DOHH2 (cell line): ENCODE measurements at regions not wholly inside any gene's neighbourhood (a gene's known extent, or its start where the extent isn't known, plus 50 kb on each side); places are given as distances from the start of the nearest gene placed in this dataset.
"Not testable (repeated sequence)": the region's sequence is repeated elsewhere in the genome, so short reads cannot be mapped to it uniquely, and the experiment has no call there.

Source experiments
- H3F3A ChIP-seq: fragments of 200-600 bp; sonication (generic), shearing (Covaris generic); 2 replicates; pipeline ENCODE4 v1.6.0; 2016; ENCODE audit warnings: antibody characterized with exemption, mild to moderate bottlenecking; ENCODE audit not compliant: control insufficient read depth, insufficient read depth
- H3K27ac ChIP-seq: fragments of 200-600 bp; sonication (generic); 2 replicates; pipeline ENCODE4 v1.5.1; 2014; ENCODE audit warnings: low read depth, mild to moderate bottlenecking, low read length, moderate library complexity
- H3K27me3 ChIP-seq: fragments of 200-600 bp; sonication (generic); 2 replicates; pipeline ENCODE4 v1.6.1; 2014; ENCODE audit warnings: mild to moderate bottlenecking, low read length, mixed read lengths; ENCODE audit not compliant: control insufficient read depth
- H3K36me3 ChIP-seq: fragments of 200-600 bp; sonication (generic); 2 replicates; pipeline ENCODE4 v1.6.1; 2014; ENCODE audit warnings: mild to moderate bottlenecking, low read length, moderate library complexity, mixed read lengths; ENCODE audit not compliant: control insufficient read depth
- H3K4me1 ChIP-seq: fragments of 200-600 bp; sonication (generic); 2 replicates; pipeline ENCODE4 v1.6.1; 2014; ENCODE audit warnings: mild to moderate bottlenecking, low read length, mixed read lengths; ENCODE audit not compliant: control insufficient read depth
- H3K4me2 ChIP-seq: fragments of 200-600 bp; sonication (generic); 2 replicates; pipeline ENCODE4 v1.6.0; 2014; ENCODE audit warnings: mild to moderate bottlenecking, low read length, moderate library complexity
- H3K4me3 ChIP-seq: fragments of 200-600 bp; sonication (generic); 2 replicates; pipeline ENCODE4 v1.5.1; 2014; ENCODE audit warnings: mild to moderate bottlenecking, low read length, mixed read lengths
- H3K79me2 ChIP-seq: fragments of 200-600 bp; sonication (generic); 2 replicates; pipeline ENCODE4 v1.6.1; 2014; ENCODE audit warnings: mild to moderate bottlenecking, low read length, mixed read lengths; ENCODE audit not compliant: control insufficient read depth
- H3K9me2 ChIP-seq: fragments of 200-600 bp; sonication (generic); replicated peaks from 2 replicates; pipeline ENCODE4 v1.6.1; 2014; ENCODE audit warnings: mild to moderate bottlenecking, low read length, mixed read lengths; ENCODE audit not compliant: control insufficient read depth
- H3K9me3 ChIP-seq: fragments of 200-600 bp; sonication (generic); 2 replicates; pipeline ENCODE4 v1.6.1; 2014; ENCODE audit warnings: antibody characterized with exemption, low read length, mixed read lengths; ENCODE audit not compliant: control insufficient read depth, insufficient read depth
- H4K20me1 ChIP-seq: fragments of 200-600 bp; sonication (generic); 2 replicates; pipeline ENCODE4 v1.6.0; 2014; ENCODE audit warnings: low read depth, mild to moderate bottlenecking, antibody characterized with exemption, low read length, moderate library complexity; ENCODE audit not compliant: control insufficient read depth, insufficient read depth
- CTCF ChIP-seq: fragments of 200-600 bp; sonication (generic); IDR thresholded peaks from one replicate; pipeline ENCODE4 v1.5.1; 2014; ENCODE audit warnings: antibody characterized with exemption, mild to moderate bottlenecking, low read depth, low read length; ENCODE audit not compliant: poor library complexity, severe bottlenecking
- EZH2phosphoT487 ChIP-seq: fragments of 200-600 bp; sonication (generic); IDR thresholded peaks from 2 replicates; pipeline ENCODE4 v1.6.1; 2017; ENCODE audit warnings: borderline replicate concordance, mild to moderate bottlenecking, antibody characterized with exemption, low read length, moderate library complexity, mixed read lengths

DNA sequence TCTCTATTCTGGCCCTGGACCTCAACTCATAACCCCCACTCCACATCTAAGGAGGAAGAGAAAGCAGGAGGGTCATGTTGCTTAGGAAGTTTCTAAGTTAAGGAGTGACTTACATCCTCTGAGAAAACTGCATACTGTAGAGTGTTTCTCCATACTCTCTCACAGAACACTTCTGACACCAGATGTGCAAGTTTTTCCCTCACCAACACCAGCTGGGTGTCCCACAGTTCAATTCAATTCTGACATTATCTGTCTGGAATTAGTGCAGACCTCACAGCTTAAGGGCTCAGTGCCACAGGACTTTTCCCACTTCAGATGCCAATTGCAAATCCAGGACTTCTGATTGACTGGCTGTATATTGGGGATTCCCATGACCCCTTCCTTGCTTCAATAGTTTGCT is 89.0 kb upstream of the SFRP2 start:
- Histone ChIP-seq H4K20me1 (no peaks in the 10 kb centered on the region), H3K9me3 (peaks cover 16% of the 10 kb centered on the region), H3K4me2 (no peak overlapping the region), H3K4me3 (no peak overlapping the region), H3F3A (no peaks in the 10 kb centered on the region), H3K36me3 (no peaks in the 10 kb centered on the region), H3K9me2 (no peaks in the 10 kb centered on the region), H3K27ac (no peak overlapping the region), H3K4me1 (no peaks in the 10 kb centered on the region), H3K79me2 (no peaks in the 10 kb centered on the region), H3K27me3 (no peaks in the 10 kb centered on the region)
- TF ChIP-seq EZH2phosphoT487 (no peak), CTCF (no peak)

GRCh38 chr4:153873741-153874140 is 84.9 kb upstream of the SFRP2 start:
- no peaks in the 10 kb centered on the region for H3K27me3 ChIP-seq
- no peak overlapping the region for H3K4me3 ChIP-seq
- TF ChIP-seq EZH2phosphoT487 (no peak), CTCF (no peak)
- H3K9me3 ChIP-seq, result no peaks in the 10 kb centered on the region
- H3K36me3 ChIP-seq, result no peaks in the 10 kb centered on the region
- no peaks in the 10 kb centered on the region for H3K4me1 ChIP-seq
- no peaks in the 10 kb centered on the region for H3F3A ChIP-seq
- no peak overlapping the region for H3K27ac ChIP-seq
- no peak overlapping the region for H3K4me2 ChIP-seq
- H3K79me2 ChIP-seq, result no peaks in the 10 kb centered on the region
- no peaks in the 10 kb centered on the region for H4K20me1 ChIP-seq
- H3K9me2 ChIP-seq, result no peaks in the 10 kb centered on the region

DNA sequence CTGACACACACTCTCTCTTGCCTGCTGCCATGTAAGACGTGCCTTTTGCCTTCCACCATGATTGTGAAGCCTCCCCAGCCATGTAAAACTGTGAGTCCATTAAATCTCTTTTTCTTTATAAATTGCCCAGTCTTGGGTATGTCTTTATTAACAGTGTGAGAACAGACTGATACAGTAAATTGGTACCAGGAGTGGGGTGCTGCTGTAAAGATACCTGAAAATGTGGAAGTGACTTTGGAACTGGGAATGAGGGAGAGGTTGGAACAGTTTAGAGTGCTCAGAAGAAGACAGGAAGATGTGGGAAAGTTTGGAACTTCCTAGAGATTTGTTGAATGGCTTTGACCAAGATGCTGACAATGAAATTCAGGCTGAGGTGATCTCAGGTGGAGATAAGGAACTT is 77.9 kb upstream of the SFRP2 start:
- not testable (repeated sequence) for H3K4me2 ChIP-seq, H3K27me3 ChIP-seq, H3K27ac ChIP-seq, H3F3A ChIP-seq, H3K36me3 ChIP-seq, H3K9me2 ChIP-seq, H3K79me2 ChIP-seq, H3K4me1 ChIP-seq, H4K20me1 ChIP-seq, H3K4me3 ChIP-seq
- peaks cover 15% of the 10 kb centered on the region; the same call in 1 of the 2 replicates for H3K9me3 ChIP-seq

GRCh38 chr4:153852501-153852900 is 63.6 kb upstream of the SFRP2 start:
- Histone ChIP-seq H3K4me1 (no peaks in the 10 kb centered on the region), H3K27ac (no peak overlapping the region), H3K9me3 (no peaks in the 10 kb centered on the region), H3K9me2 (no peaks in the 10 kb centered on the region), H3F3A (no peaks in the 10 kb centered on the region), H4K20me1 (no peaks in the 10 kb centered on the region), H3K27me3 (no peaks in the 10 kb centered on the region), H3K4me3 (no peak overlapping the region), H3K79me2 (no peaks in the 10 kb centered on the region), H3K36me3 (no peaks in the 10 kb centered on the region), H3K4me2 (no peak overlapping the region)
- TF ChIP-seq CTCF, result no peak
- no peak for TF ChIP-seq EZH2phosphoT487
